KG1 (cell line): ENCODE measurements at regions not wholly inside any gene's neighbourhood (a gene's known extent, or its start where the extent isn't known, plus 50 kb on each side); places are given as distances from the start of the nearest gene placed in this dataset.
A peak's percentile ranks its signal among the peaks of the same experiment; 100 is the strongest.

Experiments
- DNase-seq: peaks from one replicate; lab custom pipeline; 2025; lab: John Stamatoyannopoulos, UW

DNA sequence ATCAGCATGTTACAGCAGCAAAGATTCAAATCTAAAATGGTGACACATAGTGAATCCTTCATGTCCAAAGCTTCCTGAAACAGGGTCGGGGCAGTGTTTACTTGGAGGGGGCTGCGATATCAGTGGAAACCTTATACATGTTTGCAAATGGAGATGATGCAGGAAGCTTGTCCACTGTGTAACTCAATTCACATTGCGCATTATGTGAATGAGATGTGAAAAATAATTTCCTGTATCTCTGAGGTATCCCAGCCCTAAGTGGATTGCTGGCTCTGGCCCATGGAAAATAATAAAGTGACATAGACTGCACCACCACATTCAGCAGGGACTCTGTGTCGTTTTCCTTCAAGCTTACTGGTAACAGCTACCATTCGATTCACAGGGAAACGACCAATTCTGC is 505.5 kb downstream of the GALR1 start:
- no peak for DNase-seq

DNA sequence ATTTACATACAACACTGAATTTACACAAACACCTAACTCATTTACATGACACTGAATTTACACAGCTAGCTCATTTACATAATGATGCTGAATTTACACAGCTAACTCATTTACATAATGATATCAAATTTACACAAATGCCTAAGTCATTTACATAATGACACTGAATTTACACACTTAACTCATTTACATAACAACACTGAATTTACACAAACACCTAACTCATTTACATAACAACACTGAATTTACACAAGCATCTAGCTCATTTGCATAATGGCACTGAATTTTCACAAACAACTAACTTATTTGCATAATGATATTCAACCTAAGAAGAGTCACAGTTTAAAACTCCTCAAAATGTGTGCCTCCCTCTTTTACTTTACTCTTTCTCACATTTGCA is 511.7 kb downstream of the GALR1 start:
- DNase-seq = no peak

DNA sequence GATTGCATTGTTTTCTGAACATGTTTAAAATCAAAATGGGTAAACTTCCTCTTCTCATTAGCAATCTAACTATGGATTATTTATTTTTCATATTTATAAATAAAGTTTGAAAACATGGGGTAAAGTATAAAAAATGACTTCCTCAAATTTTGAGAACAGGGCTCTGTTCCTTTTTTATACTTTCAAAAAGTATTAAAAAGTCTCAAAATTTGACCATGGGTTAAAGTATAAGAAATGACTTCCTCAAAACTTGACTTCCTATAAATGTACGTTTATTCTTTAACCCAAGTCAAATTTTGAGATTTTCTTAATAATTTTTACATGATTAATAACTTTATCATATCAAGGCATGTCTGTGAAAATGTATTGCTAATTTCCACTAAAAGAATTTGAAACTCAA is 512.4 kb downstream of the GALR1 start:
- DNase-seq = no peak

DNA sequence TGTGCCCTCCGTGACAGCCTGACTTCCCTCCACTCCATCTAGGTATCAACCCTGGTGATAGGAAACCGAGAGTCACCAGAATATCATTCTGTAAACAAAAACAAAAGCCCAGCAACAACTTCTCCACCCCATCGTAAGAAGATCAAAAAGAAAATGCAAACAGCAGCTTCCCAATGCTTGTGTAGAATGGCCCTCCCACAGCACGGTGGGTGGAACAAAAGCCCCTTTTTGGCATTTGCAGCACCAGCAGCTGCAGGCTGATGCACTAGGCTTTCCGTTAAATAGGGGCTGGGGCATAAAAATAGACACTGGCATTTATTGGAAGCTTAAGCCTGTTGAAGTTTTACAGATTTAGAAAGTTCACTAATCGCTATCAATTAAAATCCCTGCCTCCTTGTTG is 513.0 kb downstream of the GALR1 start:
- no peak for DNase-seq

DNA sequence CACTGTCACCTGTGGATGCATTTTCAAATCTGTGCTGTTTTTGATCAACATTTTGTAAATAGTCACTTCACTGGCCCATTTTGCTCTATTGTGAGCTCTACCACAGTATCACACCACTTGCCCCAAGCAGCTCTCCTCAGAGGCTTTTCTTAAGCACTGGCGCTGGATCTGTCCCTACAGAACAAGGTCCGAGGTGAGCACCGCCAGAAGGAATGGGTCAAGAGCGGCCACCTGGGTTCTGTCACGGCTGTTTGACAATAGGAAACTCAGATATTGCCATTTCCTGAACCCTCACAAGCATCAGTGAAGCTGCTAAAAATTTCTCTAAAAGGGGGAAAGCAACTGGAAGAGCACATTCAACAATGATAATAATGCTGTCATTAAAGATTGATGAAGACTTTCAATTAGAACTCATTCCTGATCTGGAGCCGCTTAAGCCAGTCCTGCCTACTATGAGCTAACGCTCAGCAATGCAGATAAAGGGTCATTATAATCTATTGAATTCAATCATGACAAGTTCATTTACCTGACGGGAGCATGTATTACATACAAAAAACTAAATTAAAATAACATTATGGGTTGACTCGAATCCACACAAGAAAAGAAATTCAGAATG is 514.0 kb downstream of the GALR1 start:
- DNase-seq = no peak

DNA sequence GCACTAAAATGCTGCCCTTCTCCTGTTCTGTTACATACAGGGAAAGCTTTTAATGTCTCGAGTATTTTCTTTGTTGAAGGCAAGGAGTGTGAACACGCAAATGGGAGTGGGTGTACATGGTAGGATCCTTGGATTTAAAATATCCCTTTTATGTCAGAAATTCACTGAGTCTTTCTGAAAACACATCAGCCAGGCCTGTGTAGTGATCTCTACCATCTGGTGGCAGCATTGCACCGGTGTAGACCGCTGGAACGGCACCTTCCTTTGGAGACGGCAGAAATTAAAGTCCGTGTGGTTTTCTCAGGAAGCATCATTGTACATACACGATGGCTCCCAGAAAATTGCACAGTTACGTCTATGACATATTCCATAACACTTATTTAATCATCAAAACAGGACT is 515.8 kb downstream of the GALR1 start:
- DNase-seq = peak; percentile 23

DNA sequence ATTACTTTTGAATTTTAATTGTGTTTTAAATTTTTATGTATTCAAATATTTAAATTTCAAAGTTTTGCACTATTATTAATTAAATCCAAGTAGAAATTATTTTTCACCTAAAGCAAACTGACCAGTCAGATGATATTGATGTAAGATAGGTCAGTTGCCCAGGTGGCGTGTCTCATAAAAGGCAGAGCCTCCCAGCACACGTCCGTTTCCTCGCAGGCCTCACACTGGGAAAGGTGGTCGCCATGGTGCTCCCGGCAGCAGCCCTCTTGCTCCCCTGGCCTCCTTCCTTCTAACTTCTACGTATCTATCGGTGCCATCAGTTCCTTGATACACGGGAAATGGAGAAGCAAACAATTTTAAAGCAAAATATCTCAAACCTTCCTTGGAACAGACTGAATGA is 516.8 kb downstream of the GALR1 start:
- DNase-seq = no peak

DNA sequence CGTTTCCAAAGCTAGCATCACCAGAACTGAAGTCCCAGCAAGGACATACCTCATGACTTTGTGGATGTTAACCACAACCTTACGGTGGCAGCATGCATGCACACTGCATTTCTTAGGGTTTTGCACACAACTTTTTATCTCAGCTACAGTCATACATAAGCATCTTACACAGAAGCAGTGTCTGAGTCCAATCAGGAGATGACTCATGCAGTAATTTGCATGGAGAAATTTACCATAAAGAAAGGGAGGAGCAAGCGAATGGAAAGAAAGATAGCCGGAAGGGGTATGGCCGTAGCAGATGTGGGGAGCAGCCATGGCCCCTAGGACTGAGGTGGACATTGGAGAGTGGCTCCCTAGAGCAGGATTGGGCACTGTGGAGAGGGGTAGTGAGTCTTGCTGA is 522.5 kb downstream of the GALR1 start:
- DNase-seq = no peak

DNA sequence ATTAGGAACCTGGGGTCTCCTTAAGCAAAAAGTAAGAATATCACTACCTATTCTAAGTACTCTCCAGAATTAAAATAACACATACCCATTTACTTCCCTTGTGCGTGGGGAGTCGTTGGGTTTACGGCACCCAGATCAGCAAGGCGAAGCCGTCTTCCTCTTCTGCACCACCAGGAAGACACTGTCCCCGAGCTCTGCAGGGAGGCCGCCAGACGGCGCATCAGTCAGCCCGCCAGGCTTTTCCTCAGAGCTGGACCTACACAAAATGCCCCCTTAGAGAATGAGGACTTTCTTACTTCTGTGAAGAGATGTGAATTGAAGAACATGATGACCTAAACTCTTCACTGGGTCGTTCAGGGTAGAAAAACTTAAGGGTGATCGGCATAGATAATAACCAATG is 526.5 kb downstream of the GALR1 start:
- no peak for DNase-seq

DNA sequence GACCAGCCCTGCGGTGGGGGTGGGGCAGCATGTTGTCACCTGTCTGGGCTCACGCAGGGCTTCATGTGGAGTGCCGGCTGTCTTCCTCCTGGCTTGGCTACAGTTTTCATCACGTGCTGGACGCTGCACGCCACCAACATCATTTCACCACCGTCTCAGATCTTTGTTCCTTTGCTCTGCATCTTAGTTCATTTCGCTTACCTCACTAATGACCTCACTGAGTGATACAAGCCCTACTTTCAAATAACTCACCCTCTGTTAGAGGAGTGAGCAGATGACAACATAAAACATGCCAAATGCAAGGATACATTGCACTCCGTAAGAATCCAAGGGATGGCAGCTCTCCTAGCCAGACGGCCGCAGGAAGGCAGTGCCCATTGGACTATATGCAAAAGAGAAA is 527.5 kb downstream of the GALR1 start:
- DNase-seq = no peak

DNA sequence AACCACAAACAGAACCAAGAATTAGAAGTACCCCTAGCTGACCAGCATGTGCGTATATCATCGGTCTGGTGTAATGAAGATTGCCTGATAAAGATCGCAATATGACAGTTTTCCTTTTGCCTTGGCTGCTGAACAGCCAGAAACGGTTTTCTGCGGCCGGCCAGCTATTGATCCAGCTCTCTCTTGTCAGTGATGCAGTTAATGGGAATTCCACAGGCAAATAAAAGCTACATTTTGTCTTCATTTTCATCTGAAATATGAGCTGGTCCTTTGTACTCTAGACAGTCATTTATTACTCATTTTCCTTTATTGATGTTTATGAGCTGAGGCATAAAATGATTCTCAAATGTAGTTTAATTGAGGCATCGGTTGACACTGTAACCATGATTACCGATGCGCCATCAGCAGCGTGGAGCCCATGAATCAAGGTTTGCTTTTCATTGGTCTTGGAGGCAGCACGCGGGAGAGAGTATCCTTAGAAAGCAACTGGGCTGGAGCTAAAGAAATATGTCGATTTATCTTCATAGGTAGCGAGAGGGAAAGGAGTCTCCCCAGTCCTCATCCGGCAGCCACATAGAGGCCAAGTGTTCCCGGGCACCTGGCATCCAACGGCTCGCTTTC is 535.2 kb downstream of the GALR1 start:
- DNase-seq = no peak

DNA sequence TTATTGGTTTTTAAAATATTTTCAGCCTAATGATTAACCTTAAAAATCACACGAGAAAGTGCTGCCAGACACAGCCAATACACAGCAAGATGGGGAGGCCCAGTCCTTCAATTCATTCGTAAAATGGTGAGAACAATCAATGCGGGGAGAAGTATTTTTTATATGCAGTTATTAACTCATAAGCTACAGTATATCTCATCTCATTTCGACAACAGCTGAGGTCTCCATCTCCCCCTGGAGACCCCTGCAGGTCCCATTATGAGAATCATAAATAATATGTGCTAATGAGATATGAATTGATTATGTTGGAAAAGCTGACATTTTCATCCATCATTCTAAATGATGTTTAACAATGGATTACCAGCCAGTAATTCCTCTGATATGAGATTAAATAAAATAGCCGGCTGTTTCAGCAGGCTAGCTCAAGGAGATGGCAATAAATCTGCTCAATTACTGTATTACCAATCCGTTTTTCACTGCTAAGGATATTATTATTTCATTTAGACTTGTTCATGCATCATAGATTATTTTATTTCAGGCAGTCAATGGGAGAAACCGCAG is 535.8 kb downstream of the GALR1 start:
- DNase-seq = no peak

DNA sequence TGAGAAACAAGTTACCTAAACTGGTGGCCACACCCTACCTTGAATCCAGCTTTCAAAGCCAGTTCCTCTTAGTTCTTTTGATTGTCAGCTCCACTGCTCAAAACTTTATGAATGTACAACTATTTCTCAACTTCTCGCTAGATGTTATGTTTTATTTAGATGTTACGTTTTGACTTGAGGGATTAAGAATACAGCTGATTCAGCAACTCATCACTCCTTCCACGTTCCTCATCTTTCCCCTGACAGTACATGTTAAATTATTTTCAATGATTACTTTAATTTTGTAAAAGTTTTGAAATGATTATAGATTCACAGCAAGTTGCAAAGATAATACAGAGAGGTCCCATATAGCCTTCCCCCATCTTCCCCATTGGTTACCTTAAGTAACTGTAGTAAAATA is 553.4 kb downstream of the GALR1 start:
- DNase-seq = no peak

DNA sequence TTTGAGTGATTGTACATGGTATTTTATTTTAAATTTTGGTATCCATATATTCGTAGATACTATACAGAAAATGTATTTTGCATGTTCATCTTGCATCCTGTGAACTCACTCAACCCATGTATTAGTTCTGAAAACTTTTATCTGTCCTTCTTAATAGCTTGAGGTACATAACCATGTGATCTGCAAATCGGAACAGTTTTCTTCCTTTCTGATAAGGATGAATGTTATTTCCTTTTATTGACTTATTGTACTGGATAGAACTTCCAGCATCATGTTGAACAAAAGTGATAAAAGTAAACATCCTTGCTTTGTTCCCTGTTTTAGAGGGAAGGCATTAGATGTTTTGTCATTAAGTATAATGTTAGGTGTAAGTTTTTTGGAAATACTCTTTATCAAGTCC is 554.7 kb downstream of the GALR1 start:
- no peak for DNase-seq

DNA sequence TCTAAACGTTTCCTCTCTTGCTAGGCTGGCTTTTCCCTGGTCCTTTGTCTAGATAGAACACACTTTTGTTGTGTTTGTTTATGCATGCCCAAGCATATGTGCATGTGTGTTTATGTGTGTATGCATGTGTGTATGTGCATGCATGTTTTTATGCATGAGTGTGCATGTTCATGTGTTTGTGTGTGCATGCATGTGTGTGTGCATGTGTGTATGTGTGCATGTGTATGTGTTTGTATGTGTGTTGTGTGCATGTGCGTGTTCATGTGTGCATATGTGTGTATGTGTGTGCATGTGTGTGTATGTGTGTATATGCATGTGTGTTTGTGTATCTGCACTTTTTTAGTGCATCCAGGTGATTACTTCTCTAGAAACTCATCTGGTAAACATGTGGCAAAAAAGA is 558.0 kb downstream of the GALR1 start:
- DNase-seq = no peak

DNA sequence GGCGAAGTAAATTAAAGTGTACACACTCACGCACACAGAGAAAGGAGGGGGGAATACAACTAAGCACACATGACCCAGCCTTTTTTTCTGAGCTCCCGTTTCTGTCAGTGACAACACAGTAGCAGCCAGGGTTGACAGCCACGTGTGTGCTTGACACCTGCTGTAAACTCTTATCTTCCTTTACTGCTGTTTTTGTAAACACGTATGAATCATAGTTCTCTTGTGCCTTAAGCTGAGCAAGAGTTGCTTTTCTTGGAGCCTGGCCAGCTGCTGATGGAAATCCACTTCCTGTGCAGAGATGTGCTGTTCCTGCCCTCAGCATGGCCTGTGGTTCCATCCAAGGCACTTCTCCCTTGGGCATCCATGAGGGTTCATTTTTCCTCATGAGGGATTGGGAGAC is 561.9 kb downstream of the GALR1 start:
- DNase-seq = no peak

DNA sequence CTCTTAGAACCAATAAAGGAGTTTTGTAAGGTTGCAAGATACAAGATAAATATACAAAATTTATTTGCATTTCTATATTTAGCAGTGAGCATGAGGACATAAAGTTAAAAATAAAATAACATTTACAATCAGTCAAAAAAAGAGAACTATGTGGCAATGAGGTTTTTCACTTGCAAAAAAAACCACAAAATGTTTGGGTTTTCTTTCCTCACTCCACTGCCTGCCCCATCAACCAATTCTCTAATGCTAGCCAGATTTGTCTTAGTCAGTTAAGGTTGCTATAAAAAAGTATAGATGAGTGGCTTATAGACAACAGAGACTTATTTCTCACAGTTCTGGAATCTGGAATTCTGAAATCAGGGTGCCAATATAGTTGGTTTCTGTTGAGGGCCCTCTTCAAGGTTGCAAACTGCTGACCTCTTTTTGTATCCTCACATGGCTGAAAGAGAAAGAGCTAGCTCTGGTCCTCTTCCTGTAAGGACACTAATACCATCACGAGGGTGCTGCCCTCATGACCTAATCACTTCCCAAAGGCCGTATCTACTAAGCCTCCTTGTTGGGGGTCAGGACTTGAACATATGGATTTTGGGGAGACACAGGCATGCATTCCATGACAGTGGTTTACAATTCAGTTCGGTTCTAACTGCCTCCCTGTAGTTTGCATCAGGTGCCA is 566.2 kb downstream of the GALR1 start:
- DNase-seq = no peak

DNA sequence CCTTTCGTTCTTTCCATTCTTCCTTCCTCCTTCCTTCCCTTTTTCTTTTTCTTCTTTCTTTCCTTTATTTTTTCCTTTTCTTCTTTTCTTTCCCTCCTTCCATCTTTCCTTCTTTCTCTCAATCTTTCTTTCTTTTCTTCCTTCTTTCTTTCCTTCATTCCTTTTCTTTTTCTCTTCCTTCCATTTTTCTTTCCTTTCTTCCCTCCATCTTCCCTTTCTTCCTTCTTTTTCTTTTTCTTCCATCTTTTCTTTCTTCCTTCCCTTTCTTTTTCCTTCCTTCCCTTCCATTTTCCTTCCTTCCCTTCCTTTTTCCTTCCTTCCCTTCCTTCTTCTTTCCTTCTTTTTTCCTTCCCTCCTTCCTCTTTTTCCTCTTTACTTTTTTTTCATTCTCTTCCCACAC is 568.7 kb downstream of the GALR1 start:
- DNase-seq = no peak

DNA sequence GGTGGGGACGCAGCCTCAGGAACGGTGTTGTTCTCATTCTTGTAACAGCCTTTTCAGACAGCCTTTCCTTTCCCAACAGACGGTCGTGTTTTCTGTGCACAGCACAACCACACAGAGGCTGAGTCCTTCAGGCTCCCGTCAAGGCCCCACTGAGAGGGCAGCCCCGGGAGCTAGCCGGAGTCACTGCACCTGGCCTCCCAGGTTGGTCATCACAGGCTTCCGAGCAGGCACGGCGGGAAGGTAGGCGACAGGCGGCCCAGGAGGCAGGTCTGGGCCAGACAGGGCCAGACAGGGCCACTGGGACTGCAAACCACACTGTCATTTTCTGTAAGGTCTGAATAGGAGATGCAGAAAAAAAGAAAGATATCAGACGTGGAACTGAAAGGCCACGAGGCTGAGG is 570.8 kb downstream of the GALR1 start:
- no peak for DNase-seq

DNA sequence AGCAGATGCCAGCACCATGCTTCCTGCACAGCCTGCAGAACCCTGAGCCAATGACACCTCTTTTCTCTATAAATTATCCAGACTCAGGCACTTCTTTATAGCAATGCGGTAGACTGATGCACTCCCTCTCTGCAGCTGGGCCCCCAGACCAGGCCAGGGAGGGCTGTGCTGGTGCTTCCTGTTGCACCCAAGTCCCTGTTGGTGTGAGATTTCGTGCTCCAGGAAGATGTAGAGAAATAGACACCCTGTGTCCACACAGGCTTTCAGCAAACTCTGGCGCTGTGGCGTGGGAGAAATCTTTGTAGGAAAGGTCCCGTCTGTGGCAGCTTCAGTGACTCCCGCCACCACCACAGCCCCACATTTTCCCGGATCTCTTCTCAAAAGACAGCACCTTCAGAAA is 572.2 kb downstream of the GALR1 start:
- no peak for DNase-seq

DNA sequence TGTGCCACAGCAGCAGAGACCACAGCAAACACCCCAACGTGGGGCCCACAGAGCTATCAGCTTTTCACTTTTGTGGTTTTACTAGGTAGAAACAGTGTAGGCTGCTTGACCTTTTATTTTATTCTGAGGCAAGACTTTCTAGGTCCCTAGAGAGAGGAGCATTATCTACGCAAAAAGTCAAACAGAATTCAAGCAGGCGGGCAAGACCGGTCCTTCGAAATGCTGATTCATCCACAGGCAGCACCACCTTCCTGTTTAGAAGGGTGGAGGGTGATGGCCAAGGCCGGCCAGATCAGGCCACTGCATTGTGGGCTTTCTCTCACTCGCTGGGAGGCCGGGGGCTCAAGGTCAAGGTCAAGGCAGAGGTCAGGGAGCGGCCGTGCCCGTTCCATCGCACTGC is 573.0 kb downstream of the GALR1 start:
- DNase-seq = no peak

DNA sequence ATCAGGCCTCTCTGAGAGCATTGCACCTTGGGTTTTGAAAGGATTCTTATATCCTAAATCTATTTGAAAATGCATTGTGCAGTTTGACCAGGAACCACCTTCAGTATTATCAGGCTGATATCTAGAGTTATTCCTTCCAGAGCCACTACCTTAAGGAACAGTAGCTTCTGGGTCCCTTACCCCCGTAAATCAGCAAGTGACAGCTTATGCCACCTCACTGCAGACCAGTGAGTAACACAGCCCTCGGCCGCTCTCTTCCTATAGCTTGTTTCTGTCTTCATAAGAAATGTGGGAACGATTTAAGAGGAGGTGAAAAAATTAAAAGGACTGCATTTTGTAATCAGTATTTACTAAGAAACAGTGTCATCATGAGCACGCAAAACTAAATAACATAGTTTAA is 584.2 kb downstream of the GALR1 start:
- DNase-seq = no peak

DNA sequence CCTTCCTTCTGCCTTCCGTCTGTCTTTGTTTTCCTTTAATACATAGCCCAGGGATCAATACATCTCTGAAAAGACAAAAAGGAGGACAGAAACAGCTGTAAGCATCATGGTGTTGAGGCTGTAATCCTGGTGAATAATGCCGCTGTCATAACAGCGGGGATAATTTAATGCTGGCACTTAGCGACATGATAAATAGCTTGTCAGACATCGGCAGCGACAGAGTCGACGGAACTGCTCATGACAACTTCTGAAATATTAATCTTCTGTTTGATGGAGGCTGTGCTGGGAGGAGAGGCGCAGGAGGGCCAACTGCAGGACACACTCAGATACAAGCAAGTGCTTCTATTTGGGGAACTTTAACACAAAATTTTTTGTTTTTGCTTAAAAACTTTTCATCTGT is 602.2 kb downstream of the GALR1 start:
- no peak for DNase-seq

DNA sequence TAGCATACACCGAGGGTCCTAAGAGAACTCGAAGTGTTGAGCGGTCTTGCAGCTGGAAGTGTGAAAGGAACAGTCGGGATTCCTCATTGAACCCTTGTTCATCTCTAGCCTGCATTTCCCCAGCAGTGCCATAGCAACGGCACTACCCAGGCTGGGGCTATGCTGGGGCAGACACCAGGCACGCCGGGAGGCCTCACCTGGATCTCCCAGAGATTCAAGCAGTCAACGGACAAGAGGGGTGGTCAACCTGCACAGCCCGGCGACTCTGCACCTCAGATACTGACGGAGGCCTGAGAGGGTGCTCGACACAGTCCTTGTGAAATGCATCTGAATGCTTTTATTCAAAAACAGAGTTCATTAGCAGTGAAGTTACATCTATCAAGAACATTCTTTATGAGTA is 604.2 kb downstream of the GALR1 start:
- no peak for DNase-seq
